ENCODE measurements at regions not wholly inside any gene's neighbourhood (a gene's known extent, or its start where the extent isn't known, plus 50 kb on each side); places are given as distances from the start of the nearest gene placed in this dataset.

- TF ChIP-seq CREB3L1 (IDR thresholded peaks at IDR 0.05; ENCODE audit: borderline replicate concordance, low read depth): no peak
- no peak for TF ChIP-seq CREM (IDR thresholded peaks at IDR 0.05; ENCODE audit: low read depth)
- TF ChIP-seq SMARCC2 (IDR thresholded peaks at IDR 0.05; ENCODE audit: low read depth): no peak
Observed at GRCh38 chr2:12918835-12919445, 202.2 kb downstream of the TRIB2 start (continued).

GRCh38 chr2:12921321-12921720, 204.6 kb downstream of the TRIB2 start:
- ATAC-seq (no peak), FAIRE-seq (no peak), DNase-seq (ENCODE audit: extremely low read depth in 1 of 4, low spot score in 3 of 4) (no peak)
- ChIA-PET POLR2A (no interaction called here), CTCF (ENCODE audit: low intra/inter-chr PET ratio) (no interaction called here)
- no peaks in the 10 kb centered on the region for H4K20me1 ChIP-seq (replicated peaks; ENCODE audit: control insufficient read depth, insufficient read depth, low read length)
- no peak overlapping the region for H3K4me2 ChIP-seq (ENCODE audit: insufficient read depth, low read length)
- no peaks in the 10 kb centered on the region for H3K9me1 ChIP-seq (ENCODE audit: control insufficient read depth, insufficient read depth, low read length)
- intact Hi-C loops (cut with micrococcal nuclease): no loop called here
- in situ Hi-C loops (cut with MboI): no loop called here
- no peak overlapping the region for H3K27ac ChIP-seq (ENCODE audit: extremely low read depth, low read depth, low read length)
- no peak overlapping the region for H3K4me3 ChIP-seq
- 9% methylated on average over 5 of the region's 5 CpGs for WGBS (ENCODE audit: insufficient coverage, low coverage, missing lambda C conversion rate)
- no peak for TF ChIP-seq FOXA3 (CRISPR knock-in tag; conservative IDR thresholded peaks at IDR 0.05 in 1 of 2, IDR thresholded peaks at IDR 0.05 in 1 of 2)
- H3K36me3 ChIP-seq (ENCODE audit: control insufficient read depth, insufficient read depth, low read length): no peaks in the 10 kb centered on the region
- H3K79me2 ChIP-seq (ENCODE audit: control insufficient read depth, insufficient read depth, low read length): no peaks in the 10 kb centered on the region
- no peaks in the 10 kb centered on the region for H3K27me3 ChIP-seq (ENCODE audit: control insufficient read depth in 2 of 2, insufficient read depth in 2 of 2, low read length in 2 of 2)
- no peaks in the 10 kb centered on the region for H3K4me1 ChIP-seq (replicated peaks in 1 of 2; ENCODE audit: control insufficient read depth in 2 of 2, insufficient read depth in 2 of 2, low read length in 2 of 2)
- H3K9me3 ChIP-seq (replicated peaks; ENCODE audit: control insufficient read depth, insufficient read depth, low read depth, low read length): no peaks in the 10 kb centered on the region
- H3K9ac ChIP-seq (ENCODE audit: insufficient read depth in 1 of 2, low read depth in 2 of 2, low read length in 2 of 2): no peak overlapping the region
- BruUV-seq (replicated peaks): no TSS peak
- no peak overlapping the region for H2AFZ ChIP-seq (ENCODE audit: low read depth, low read length)
